Gastroesophageal sphincter (tissue), 4 donors: ENCODE measurements at regions not wholly inside any gene's neighbourhood (a gene's known extent, or its start where the extent isn't known, plus 50 kb on each side); places are given as distances from the start of the nearest gene placed in this dataset.

Source experiments
- ATAC-seq: fragments of 150-250 bp; one replicate; pipeline ENCODE4 v1.9.1; 2016; ENCODE audit warnings: mild to moderate bottlenecking, moderate library complexity
- H3K27ac ChIP-seq, 4 donors: fragments of 200-600 bp; sonication (generic) in 3 of 4; 1 replicate in 3 of 4; 2 replicates in 1 of 4; pipeline ENCODE4 v1.5.1; 2016 to 2019
- H3K27me3 ChIP-seq: fragments of 200-600 bp; sonication (generic); one replicate; pipeline ENCODE4 v1.5.1; 2019
- H3K36me3 ChIP-seq, 2 donors: fragments of 200-600 bp; sonication (generic); one replicate each; pipeline ENCODE4 v1.5.1; 2019; ENCODE audit warnings: control low read depth in 1 of 2
- H3K4me1 ChIP-seq, 3 donors: fragments of 200-600 bp; sonication (generic); 1 replicate in 2 of 3; 2 replicates in 1 of 3; pipeline ENCODE4 v1.5.1; 2016 to 2019; ENCODE audit warnings: control low read depth in 2 of 3
- H3K4me3 ChIP-seq, 2 donors: fragments of 200-600 bp; sonication (generic); one replicate each; pipeline ENCODE4 v1.5.1; 2019; ENCODE audit warnings: mild to moderate bottlenecking in 1 of 2, moderate library complexity in 1 of 2
- H3K9me3 ChIP-seq, 3 donors: fragments of 200-600 bp; sonication (generic); one replicate each; pipeline ENCODE4 v1.5.1; 2017 to 2019; ENCODE audit warnings: control low read depth in 2 of 3
- CTCF ChIP-seq, 4 experiments: fragments of 200-600 bp in 2 of 4; fragments of 450-650 bp in 2 of 4; sonication (generic) in 1 of 4; IDR thresholded peaks; one replicate each; pipeline ENCODE4 v1.5.1; 2017 to 2019; ENCODE audit warnings: antibody characterized with exemption in 4 of 4, mild to moderate bottlenecking in 2 of 4, moderate library complexity in 2 of 4
- EP300 ChIP-seq: sonication (generic); formaldehyde crosslinking; IDR thresholded peaks from one replicate; pipeline ENCODE4 v1.6.1; 2017; ENCODE audit warnings: antibody characterized with exemption, mild to moderate bottlenecking
- POLR2A ChIP-seq, 2 donors: fragments of 450-650 bp; IDR thresholded peaks; one replicate each; pipeline ENCODE4 v1.6.1; 2017; ENCODE audit warnings: antibody characterized with exemption in 2 of 2, mild to moderate bottlenecking in 2 of 2, moderate library complexity in 1 of 2
- POLR2AphosphoS5 ChIP-seq: sonication (generic); formaldehyde crosslinking; IDR thresholded peaks from one replicate; pipeline ENCODE4 v1.6.1; 2017; ENCODE audit warnings: antibody characterized with exemption
- WGBS, 2 donors: methylation state at CpG; one replicate each; pipeline ENCODE4 v1.1.5; 2018; ENCODE audit warnings: low coverage in 1 of 2; 5-methylcytosine and 5-hydroxymethylcytosine counted together

GRCh38 chr5:155746367-155747038 is 580.5 kb upstream of the SGCD start:
- H3K4me3 ChIP-seq, result no peak overlapping the region
- 12 to 50% methylated on average over 1 of the region's 1 CpG for WGBS, 2 donors
- no peaks in the 10 kb centered on the region for H3K36me3 ChIP-seq
- H3K27me3 ChIP-seq, result no peaks in the 10 kb centered on the region
- H3K9me3 ChIP-seq, result no peaks in the 10 kb centered on the region
- no peak overlapping the region for H3K27ac ChIP-seq
- H3K4me1 ChIP-seq, result no peaks in the 10 kb centered on the region
- no peak for TF ChIP-seq POLR2A (IDR thresholded peaks at IDR 0.05)
- TF ChIP-seq EP300, result no peak
- no peak for TF ChIP-seq CTCF (IDR thresholded peaks at IDR 0.05)
- TF ChIP-seq POLR2AphosphoS5, result no peak
- ATAC-seq, result no peak

- Histone ChIP-seq H3K36me3 (no peaks in the 10 kb centered on the region), H3K27me3 (no peaks in the 10 kb centered on the region), H3K4me3 (no peak overlapping the region), H3K9me3 (no peaks in the 10 kb centered on the region), H3K4me1 (no peaks in the 10 kb centered on the region), H3K27ac (no peak overlapping the region)
- no peak for TF ChIP-seq CTCF (IDR thresholded peaks at IDR 0.05)
- TF ChIP-seq EP300, result no peak
- no peak for TF ChIP-seq POLR2AphosphoS5
- no peak for TF ChIP-seq POLR2A (IDR thresholded peaks at IDR 0.05)
- WGBS, 2 donors, result 45 to 54% methylated on average over 2 of the region's 2 CpGs
- ATAC-seq, result no peak
These were observed 576.9 kb upstream of the SGCD start for GRCh38 chr5:155750101-155750500.

- no peaks in the 10 kb centered on the region for H3K36me3 ChIP-seq
- no peaks in the 10 kb centered on the region for H3K9me3 ChIP-seq
- no peak overlapping the region for H3K27ac ChIP-seq
- H3K4me3 ChIP-seq, result no peak overlapping the region
- H3K4me1 ChIP-seq, result no peaks in the 10 kb centered on the region
- no peak for ATAC-seq
- TF ChIP-seq POLR2AphosphoS5 (no peak), EP300 (no peak), CTCF (IDR thresholded peaks at IDR 0.05) (no peak), POLR2A (IDR thresholded peaks at IDR 0.05) (no peak)
- H3K27me3 ChIP-seq, result no peaks in the 10 kb centered on the region
These were observed 576.4 kb upstream of the SGCD start for GRCh38 chr5:155750571-155750970.

GRCh38 chr5:155753943-155754581 is 572.9 kb upstream of the SGCD start:
- Histone ChIP-seq H3K4me1 (no peaks in the 10 kb centered on the region), H3K9me3 (no peaks in the 10 kb centered on the region), H3K4me3 (no peak overlapping the region), H3K27ac (no peak overlapping the region), H3K36me3 (no peaks in the 10 kb centered on the region), H3K27me3 (no peaks in the 10 kb centered on the region)
- no peak for TF ChIP-seq CTCF (IDR thresholded peaks at IDR 0.05)
- no peak for TF ChIP-seq POLR2A (IDR thresholded peaks at IDR 0.05)
- TF ChIP-seq EP300, result no peak
- WGBS, 2 donors, result 56 to 78% methylated on average over 3 of the region's 3 CpGs
- ATAC-seq, result no peak

GRCh38 chr5:155759252-155759651 is 567.7 kb upstream of the SGCD start:
- H3K4me3 ChIP-seq, result no peak overlapping the region
- H3K36me3 ChIP-seq, result no peaks in the 10 kb centered on the region
- TF ChIP-seq POLR2AphosphoS5 (no peak), EP300 (no peak), CTCF (IDR thresholded peaks at IDR 0.05) (no peak), POLR2A (IDR thresholded peaks at IDR 0.05) (no peak)
- H3K27me3 ChIP-seq, result no peaks in the 10 kb centered on the region
- H3K4me1 ChIP-seq, result no peaks in the 10 kb centered on the region
- no peak for ATAC-seq
- WGBS, 2 donors, result 90 to 97% methylated on average over 2 of the region's 2 CpGs
- no peak overlapping the region for H3K27ac ChIP-seq
- H3K9me3 ChIP-seq, result no peaks in the 10 kb centered on the region
